GM23338 (cell line): ENCODE measurements at regions not wholly inside any gene's neighbourhood (a gene's known extent, or its start where the extent isn't known, plus 50 kb on each side); places are given as distances from the start of the nearest gene placed in this dataset.

Source experiments
- ATAC-seq: fragments of 200-7000 bp; cut with Tn5 transposase; 3 replicates; pipeline ENCODE4 v1.9.1; 2020
- DNase-seq: peaks from one replicate; pipeline ENCODE4 v3.0.0-alpha.2; 2015; ENCODE audit warnings: low spot score
- H2AFZ ChIP-seq: fragments of 200-600 bp; sonication (generic); 2 replicates; pipeline ENCODE4 v1.8.0; 2016; ENCODE audit warnings: antibody characterized with exemption, mild to moderate bottlenecking, moderate library complexity
- H3F3A ChIP-seq: fragments of 200-600 bp; sonication (generic); replicated peaks from 2 replicates; pipeline ENCODE4 v1.8.0; 2017; ENCODE audit warnings: antibody characterized with exemption, mixed run types, low read depth
- H3K27ac ChIP-seq: fragments of 200-600 bp; sonication (generic); 2 replicates; pipeline ENCODE4 v1.6.1; 2016; ENCODE audit warnings: low read depth
- H3K27me3 ChIP-seq: fragments of 200-600 bp; sonication (generic); 2 replicates; pipeline ENCODE4 v1.8.0; 2016; ENCODE audit warnings: mild to moderate bottlenecking, mixed run types, moderate library complexity; ENCODE audit not compliant: insufficient read depth
- H3K36me3 ChIP-seq: fragments of 200-600 bp; sonication (generic); 2 replicates; pipeline ENCODE4 v1.8.0; 2016; ENCODE audit warnings: mild to moderate bottlenecking; ENCODE audit not compliant: insufficient read depth
- H3K4me1 ChIP-seq: fragments of 200-600 bp; sonication (generic); 2 replicates; pipeline ENCODE4 v1.8.0; 2016; ENCODE audit warnings: mild to moderate bottlenecking, moderate library complexity; ENCODE audit not compliant: insufficient read depth
- H3K4me2 ChIP-seq: fragments of 200-600 bp; sonication (generic); 2 replicates; pipeline ENCODE4 v1.7.1; 2017; ENCODE audit warnings: mixed run types
- H3K4me3 ChIP-seq: fragments of 200-600 bp; sonication (generic); 2 replicates; pipeline ENCODE4 v1.6.1; 2016; ENCODE audit warnings: mixed run types
- H3K79me2 ChIP-seq: fragments of 200-600 bp; sonication (generic); replicated peaks from 2 replicates; pipeline ENCODE4 v1.8.0; 2017; ENCODE audit warnings: mild to moderate bottlenecking; ENCODE audit not compliant: insufficient read depth
- H3K9me2 ChIP-seq: fragments of 200-600 bp; sonication (generic); 2 replicates; pipeline ENCODE4 v1.8.0; 2017; ENCODE audit not compliant: insufficient read depth
- H4K20me1 ChIP-seq: fragments of 200-600 bp; sonication (generic); replicated peaks from 2 replicates; pipeline ENCODE4 v1.8.0; 2017; ENCODE audit warnings: mild to moderate bottlenecking; ENCODE audit not compliant: insufficient read depth
- H3K27ac Mint-ChIP-seq: 2 replicates; pipeline ENCODE4 v1.8.0; 2020; ENCODE audit warnings: inconsistent platforms, mild to moderate bottlenecking, moderate library complexity, mixed read lengths
- H3K27me3 Mint-ChIP-seq: 3 replicates; pipeline ENCODE4 v1.8.0; 2022; ENCODE audit warnings: low read depth, mild to moderate bottlenecking, moderate library complexity, mixed read lengths, inconsistent platforms; ENCODE audit not compliant: insufficient read depth, poor library complexity
- H3K36me3 Mint-ChIP-seq: 3 replicates; pipeline ENCODE4 v1.8.0; 2021; ENCODE audit warnings: low read depth, mild to moderate bottlenecking, inconsistent platforms, moderate library complexity, mixed read lengths
- H3K4me1 Mint-ChIP-seq: 3 replicates; pipeline ENCODE4 v1.8.0; 2020; ENCODE audit warnings: mild to moderate bottlenecking, inconsistent platforms, mixed read lengths
- H3K4me3 Mint-ChIP-seq: 3 replicates; pipeline ENCODE4 v1.8.0; 2021; ENCODE audit warnings: moderate library complexity, mild to moderate bottlenecking, inconsistent platforms, mixed read lengths
- H3K9me3 Mint-ChIP-seq: 3 replicates; pipeline ENCODE4 v1.8.0; 2020; ENCODE audit warnings: moderate library complexity, mild to moderate bottlenecking, inconsistent platforms, mixed read lengths
- CREB1 ChIP-seq: fragments of 250-450 bp; sonication (Bioruptor Pico); IDR thresholded peaks from 2 replicates; pipeline ENCODE4 v1.5.0; 2020; ENCODE audit warnings: low read depth, mild to moderate bottlenecking, moderate library complexity
- EZH2phosphoT487 ChIP-seq: fragments of 200-600 bp; sonication (generic); IDR thresholded peaks from one replicate; pipeline ENCODE4 v1.8.1; 2018; ENCODE audit warnings: antibody characterized with exemption; ENCODE audit not compliant: unreplicated experiment
- JUNB ChIP-seq: IDR thresholded peaks from one replicate; pipeline ENCODE4 v1.6.1; 2016; ENCODE audit warnings: antibody characterized with exemption; ENCODE audit not compliant: unreplicated experiment
- NANOG ChIP-seq: IDR thresholded peaks from 2 replicates; pipeline ENCODE4 v1.6.1; 2016; ENCODE audit warnings: antibody characterized with exemption, borderline replicate concordance
- POLR2AphosphoS5 ChIP-seq: IDR thresholded peaks from 2 replicates; pipeline ENCODE4 v1.6.1; 2016; ENCODE audit warnings: antibody characterized with exemption, low read depth
- STAT1 ChIP-seq: IDR thresholded peaks from one replicate; pipeline ENCODE4 v1.6.1; 2016; ENCODE audit warnings: antibody characterized with exemption; ENCODE audit not compliant: unreplicated experiment
- ZNF114 ChIP-seq: fragments of 250-450 bp; sonication (Bioruptor Pico); IDR thresholded peaks from 2 replicates; pipeline ENCODE4 v1.5.0; 2020; ENCODE audit warnings: mild to moderate bottlenecking, moderate library complexity
- ZNF331 ChIP-seq: fragments of 250-450 bp; sonication (Bioruptor Pico); IDR thresholded peaks from 2 replicates; pipeline ENCODE4 v1.5.0; 2020; ENCODE audit warnings: low read depth, mild to moderate bottlenecking, moderate library complexity
- TF ChIP-seq, protein P1 (sequence below), 2 experiments: fragments of 200-600 bp in 1 of 2; sonication (generic) in 1 of 2; conservative IDR thresholded peaks; 2 replicates each; pipeline versions ENCODE4 v1.5.1 to v1.6.1; 2016 to 2017; ENCODE audit warnings: antibody characterized with exemption in 2 of 2, low read depth in 2 of 2, mild to moderate bottlenecking in 2 of 2, moderate library complexity in 1 of 2
- TF ChIP-seq, protein P2 (sequence below): IDR thresholded peaks from one replicate; pipeline ENCODE4 v1.6.1; 2018; ENCODE audit warnings: antibody characterized with exemption; ENCODE audit not compliant: unreplicated experiment
- TF ChIP-seq, protein P3 (sequence below): IDR thresholded peaks from 2 replicates; pipeline ENCODE4 v1.6.1; 2016; ENCODE audit warnings: antibody characterized with exemption

DNA sequence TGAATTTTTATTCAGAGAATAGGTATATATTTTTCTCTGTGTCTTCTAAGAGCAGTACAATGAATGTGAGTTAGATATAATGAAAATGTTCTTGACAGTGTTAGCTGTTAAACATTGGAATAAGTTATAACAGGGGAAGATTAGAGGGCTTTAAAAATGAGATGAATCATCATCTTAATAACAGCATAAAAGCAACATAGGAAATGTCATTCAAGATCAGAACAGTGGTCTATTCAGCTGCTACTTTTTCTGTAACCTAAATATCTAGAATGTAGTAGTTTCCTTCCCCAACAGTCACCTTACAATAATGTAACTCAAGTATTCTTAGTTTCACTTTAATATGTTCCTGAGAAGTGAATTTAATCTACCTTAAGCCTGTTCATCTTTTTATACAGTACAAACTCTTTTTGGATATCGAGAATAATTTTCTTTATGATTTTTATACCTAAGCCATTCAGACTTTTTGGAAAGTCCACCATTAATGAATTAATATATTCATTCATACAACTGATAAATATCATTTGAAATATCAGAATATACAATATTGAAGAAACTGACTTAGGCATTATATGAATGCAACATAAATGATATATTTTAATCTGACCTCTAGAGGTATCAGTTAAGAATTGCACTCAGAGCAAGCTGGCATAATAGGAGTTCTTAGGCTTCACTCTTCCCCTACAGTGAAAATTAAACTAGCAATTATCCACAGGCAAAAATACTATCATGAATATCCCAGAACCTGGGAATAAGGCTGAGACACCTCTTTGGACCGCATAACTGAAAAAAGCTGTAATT, 66.1 kb upstream of the EDIL3 start:
- Mint-ChIP-seq H3K4me3 (no peak overlapping the region), H3K36me3 (peaks cover 15% of the 10 kb centered on the region), H3K27ac (no peak overlapping the region), H3K9me3 (peaks cover 17% of the 10 kb centered on the region), H3K4me1 (no peaks in the 10 kb centered on the region), H3K27me3 (no peaks in the 10 kb centered on the region)
- Histone ChIP-seq H3K4me3 (no peak overlapping the region), H2AFZ (no peak overlapping the region), H3K4me2 (no peak overlapping the region), H3K79me2 (no peaks in the 10 kb centered on the region), H3K27me3 (no peaks in the 10 kb centered on the region), H3K27ac (no peak overlapping the region), H3F3A (no peaks in the 10 kb centered on the region), H3K4me1 (no peaks in the 10 kb centered on the region), H4K20me1 (no peaks in the 10 kb centered on the region), H3K9me2 (no peaks in the 10 kb centered on the region), H3K36me3 (no peaks in the 10 kb centered on the region)
- DNase-seq (peak; percentile 24), ATAC-seq (no peak)
- TF ChIP-seq POLR2AphosphoS5 = no peak
- TF ChIP-seq, protein P1, sequence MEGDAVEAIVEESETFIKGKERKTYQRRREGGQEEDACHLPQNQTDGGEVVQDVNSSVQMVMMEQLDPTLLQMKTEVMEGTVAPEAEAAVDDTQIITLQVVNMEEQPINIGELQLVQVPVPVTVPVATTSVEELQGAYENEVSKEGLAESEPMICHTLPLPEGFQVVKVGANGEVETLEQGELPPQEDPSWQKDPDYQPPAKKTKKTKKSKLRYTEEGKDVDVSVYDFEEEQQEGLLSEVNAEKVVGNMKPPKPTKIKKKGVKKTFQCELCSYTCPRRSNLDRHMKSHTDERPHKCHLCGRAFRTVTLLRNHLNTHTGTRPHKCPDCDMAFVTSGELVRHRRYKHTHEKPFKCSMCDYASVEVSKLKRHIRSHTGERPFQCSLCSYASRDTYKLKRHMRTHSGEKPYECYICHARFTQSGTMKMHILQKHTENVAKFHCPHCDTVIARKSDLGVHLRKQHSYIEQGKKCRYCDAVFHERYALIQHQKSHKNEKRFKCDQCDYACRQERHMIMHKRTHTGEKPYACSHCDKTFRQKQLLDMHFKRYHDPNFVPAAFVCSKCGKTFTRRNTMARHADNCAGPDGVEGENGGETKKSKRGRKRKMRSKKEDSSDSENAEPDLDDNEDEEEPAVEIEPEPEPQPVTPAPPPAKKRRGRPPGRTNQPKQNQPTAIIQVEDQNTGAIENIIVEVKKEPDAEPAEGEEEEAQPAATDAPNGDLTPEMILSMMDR (conservative IDR thresholded peaks at IDR 0.05; ENCODE audit: low read depth in 2 of 2) = peak in 1 of 2 experiments; percentile 55; a peak in 3 of 4 replicates

DNA sequence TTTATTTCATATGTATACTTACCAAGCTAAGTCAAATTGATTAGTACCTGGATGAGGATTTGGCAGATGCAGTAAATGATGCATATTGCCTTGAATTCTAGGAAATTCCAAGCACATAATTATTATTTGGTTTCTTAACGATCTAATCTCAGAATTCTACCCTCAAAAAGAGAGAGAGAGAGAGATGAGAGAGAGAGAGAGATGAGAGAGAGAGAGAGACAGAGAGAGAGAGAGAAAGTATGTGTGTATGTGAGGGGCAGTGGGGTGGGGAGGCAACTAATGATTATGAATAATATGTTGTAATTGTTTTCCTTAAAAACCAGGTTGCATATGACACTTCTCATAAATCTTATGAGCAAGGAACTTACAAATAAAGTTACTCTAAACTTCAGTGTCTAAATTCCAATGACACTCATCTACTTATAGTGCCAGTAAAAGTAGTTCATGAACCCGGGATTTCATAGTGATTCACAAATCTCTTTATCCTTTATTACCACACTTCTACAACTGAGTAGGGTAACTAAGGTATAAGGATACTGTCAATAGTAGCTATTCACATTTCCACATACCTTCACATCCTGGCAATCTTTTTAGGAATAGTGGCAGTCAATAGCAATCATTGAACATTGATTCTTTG, 60.5 kb upstream of the EDIL3 start:
- ATAC-seq = no peak
- H3K27ac Mint-ChIP-seq = no peak overlapping the region; the same call in 1 of the 2 replicates
- no peak overlapping the region for H3K4me3 Mint-ChIP-seq
- Histone ChIP-seq H3K4me3 (no peak overlapping the region), H3K27me3 (no peaks in the 10 kb centered on the region), H3K4me2 (no peak overlapping the region), H3K9me2 (no peaks in the 10 kb centered on the region), H2AFZ (no peak overlapping the region), H3K27ac (no peak overlapping the region), H3K4me1 (no peaks in the 10 kb centered on the region), H3F3A (no peaks in the 10 kb centered on the region), H4K20me1 (no peaks in the 10 kb centered on the region), H3K79me2 (no peaks in the 10 kb centered on the region), H3K36me3 (no peaks in the 10 kb centered on the region)
- H3K27me3 Mint-ChIP-seq = no peaks in the 10 kb centered on the region
- H3K4me1 Mint-ChIP-seq = no peaks in the 10 kb centered on the region
- no peaks in the 10 kb centered on the region for H3K9me3 Mint-ChIP-seq
- DNase-seq = no peak
- H3K36me3 Mint-ChIP-seq = no peaks in the 10 kb centered on the region
- no peak for TF ChIP-seq NANOG
- TF ChIP-seq, protein P2, sequence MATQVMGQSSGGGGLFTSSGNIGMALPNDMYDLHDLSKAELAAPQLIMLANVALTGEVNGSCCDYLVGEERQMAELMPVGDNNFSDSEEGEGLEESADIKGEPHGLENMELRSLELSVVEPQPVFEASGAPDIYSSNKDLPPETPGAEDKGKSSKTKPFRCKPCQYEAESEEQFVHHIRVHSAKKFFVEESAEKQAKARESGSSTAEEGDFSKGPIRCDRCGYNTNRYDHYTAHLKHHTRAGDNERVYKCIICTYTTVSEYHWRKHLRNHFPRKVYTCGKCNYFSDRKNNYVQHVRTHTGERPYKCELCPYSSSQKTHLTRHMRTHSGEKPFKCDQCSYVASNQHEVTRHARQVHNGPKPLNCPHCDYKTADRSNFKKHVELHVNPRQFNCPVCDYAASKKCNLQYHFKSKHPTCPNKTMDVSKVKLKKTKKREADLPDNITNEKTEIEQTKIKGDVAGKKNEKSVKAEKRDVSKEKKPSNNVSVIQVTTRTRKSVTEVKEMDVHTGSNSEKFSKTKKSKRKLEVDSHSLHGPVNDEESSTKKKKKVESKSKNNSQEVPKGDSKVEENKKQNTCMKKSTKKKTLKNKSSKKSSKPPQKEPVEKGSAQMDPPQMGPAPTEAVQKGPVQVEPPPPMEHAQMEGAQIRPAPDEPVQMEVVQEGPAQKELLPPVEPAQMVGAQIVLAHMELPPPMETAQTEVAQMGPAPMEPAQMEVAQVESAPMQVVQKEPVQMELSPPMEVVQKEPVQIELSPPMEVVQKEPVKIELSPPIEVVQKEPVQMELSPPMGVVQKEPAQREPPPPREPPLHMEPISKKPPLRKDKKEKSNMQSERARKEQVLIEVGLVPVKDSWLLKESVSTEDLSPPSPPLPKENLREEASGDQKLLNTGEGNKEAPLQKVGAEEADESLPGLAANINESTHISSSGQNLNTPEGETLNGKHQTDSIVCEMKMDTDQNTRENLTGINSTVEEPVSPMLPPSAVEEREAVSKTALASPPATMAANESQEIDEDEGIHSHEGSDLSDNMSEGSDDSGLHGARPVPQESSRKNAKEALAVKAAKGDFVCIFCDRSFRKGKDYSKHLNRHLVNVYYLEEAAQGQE = no peak
- no peak for TF ChIP-seq EZH2phosphoT487
- no peak for TF ChIP-seq CREB1
- TF ChIP-seq POLR2AphosphoS5 = no peak
- no peak for TF ChIP-seq STAT1
- TF ChIP-seq ZNF114 (CRISPR knock-in tag) = no peak
- TF ChIP-seq, protein P1 (conservative IDR thresholded peaks at IDR 0.05; ENCODE audit: low read depth in 2 of 2) = no peak
- no peak for TF ChIP-seq JUNB
- TF ChIP-seq, protein P3, sequence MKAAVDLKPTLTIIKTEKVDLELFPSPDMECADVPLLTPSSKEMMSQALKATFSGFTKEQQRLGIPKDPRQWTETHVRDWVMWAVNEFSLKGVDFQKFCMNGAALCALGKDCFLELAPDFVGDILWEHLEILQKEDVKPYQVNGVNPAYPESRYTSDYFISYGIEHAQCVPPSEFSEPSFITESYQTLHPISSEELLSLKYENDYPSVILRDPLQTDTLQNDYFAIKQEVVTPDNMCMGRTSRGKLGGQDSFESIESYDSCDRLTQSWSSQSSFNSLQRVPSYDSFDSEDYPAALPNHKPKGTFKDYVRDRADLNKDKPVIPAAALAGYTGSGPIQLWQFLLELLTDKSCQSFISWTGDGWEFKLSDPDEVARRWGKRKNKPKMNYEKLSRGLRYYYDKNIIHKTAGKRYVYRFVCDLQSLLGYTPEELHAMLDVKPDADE = no peak
- no peak for TF ChIP-seq ZNF331 (CRISPR knock-in tag)
